ENCODE measurements at regions not wholly inside any gene's neighbourhood (a gene's known extent, or its start where the extent isn't known, plus 50 kb on each side); places are given as distances from the start of the nearest gene placed in this dataset.

DNA sequence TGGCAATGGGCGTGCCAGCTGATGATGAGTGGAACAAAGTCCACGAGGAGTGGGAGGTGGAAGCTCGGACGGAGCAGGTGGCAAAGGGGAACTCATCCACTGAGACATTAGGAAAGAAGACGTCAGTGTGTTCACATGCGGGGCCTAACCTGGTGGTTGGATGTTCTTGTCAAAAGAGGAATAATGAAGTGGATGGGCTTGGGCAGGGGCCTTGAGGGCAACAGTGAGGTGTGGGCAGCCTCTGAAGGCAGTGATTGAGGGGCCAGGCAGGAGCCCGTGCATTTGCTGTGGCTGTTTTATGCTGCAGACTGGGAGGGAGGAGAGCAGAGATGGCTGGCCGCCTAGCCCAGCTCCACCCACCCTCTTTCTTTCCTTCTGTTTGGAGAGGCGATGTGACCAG lies 74.5 kb downstream of the LRRC30 start:
- peaks cover 0 to 3% of the 10 kb centered on the region in 2 experiments; a peak in 1 of 4 replicates for H3K9me3 ChIP-seq (ENCODE audit: control insufficient read depth in 1 of 2, insufficient read depth in 1 of 2, low read depth in 1 of 2, low read length in 2 of 2)
- no peaks in the 10 kb centered on the region for H3K36me3 ChIP-seq (ENCODE audit: control insufficient read depth in 1 of 2, insufficient read depth in 2 of 2, low read length in 2 of 2)
- ChIA-PET CTCF (no interaction called here), RAD21 (ENCODE audit: low non-redundant PET in 1 of 2, low total read pairs in 2 of 2, uncharacterized antibody in 2 of 2, unreplicated experiment in 2 of 2) (no interaction called here), POLR2A (no interaction called here)
- H3K79me2 ChIP-seq (ENCODE audit: insufficient read depth, low read length), result no peaks in the 10 kb centered on the region
- TF ChIP-seq RAD21 (IDR thresholded peaks at IDR 0.05; ENCODE audit: low read depth), result no peak
- no peak for TF ChIP-seq CBX3 (IDR thresholded peaks at IDR 0.05; ENCODE audit: low read depth)
- TF ChIP-seq ELF1 (IDR thresholded peaks at IDR 0.05; ENCODE audit: borderline replicate concordance, low read depth), result no peak
- no peak for TF ChIP-seq EGR1 (IDR thresholded peaks at IDR 0.05; ENCODE audit: low read depth)
- TF ChIP-seq TCF7L2 (IDR thresholded peaks at IDR 0.05; ENCODE audit: borderline replicate concordance, extremely low read depth, insufficient read depth, insufficient read length), result no peak
- no peak for TF ChIP-seq POLR2A (IDR thresholded peaks at IDR 0.05; ENCODE audit: borderline replicate concordance, extremely low read depth, insufficient read depth, insufficient read length)
- H3K9me2 ChIP-seq (ENCODE audit: insufficient read depth), result no peaks in the 10 kb centered on the region
- no peak overlapping the region for H2AFZ ChIP-seq (ENCODE audit: low read depth, low read length, poor library complexity, severe bottlenecking)
- no TSS peak for BruUV-seq (replicated peaks)
- H3K27me3 ChIP-seq (ENCODE audit: insufficient read depth, low read length), result no peaks in the 10 kb centered on the region
- ATAC-seq (no peak), DNase-seq (ENCODE audit: low read depth, low spot score) (no peak)
- no peak overlapping the region for H3K27ac ChIP-seq (ENCODE audit: low read depth, low read length)
- no peaks in the 10 kb centered on the region for H4K20me1 ChIP-seq (ENCODE audit: insufficient read depth)
- H3K4me1 ChIP-seq (ENCODE audit: control insufficient read depth in 1 of 2, insufficient read depth in 2 of 2, low read length in 2 of 2), result no peaks in the 10 kb centered on the region; a peak in 1 of 4 replicates
- intact Hi-C loops (cut with micrococcal nuclease), result no loop called here
- no peak overlapping the region for H3K9ac ChIP-seq (ENCODE audit: low read length)
- no peak overlapping the region for H3K4me2 ChIP-seq (ENCODE audit: low read length)
- H3K4me3 ChIP-seq (replicated peaks in 1 of 2; ENCODE audit: low read depth in 1 of 2, low read length in 2 of 2), result no peak overlapping the region

DNA sequence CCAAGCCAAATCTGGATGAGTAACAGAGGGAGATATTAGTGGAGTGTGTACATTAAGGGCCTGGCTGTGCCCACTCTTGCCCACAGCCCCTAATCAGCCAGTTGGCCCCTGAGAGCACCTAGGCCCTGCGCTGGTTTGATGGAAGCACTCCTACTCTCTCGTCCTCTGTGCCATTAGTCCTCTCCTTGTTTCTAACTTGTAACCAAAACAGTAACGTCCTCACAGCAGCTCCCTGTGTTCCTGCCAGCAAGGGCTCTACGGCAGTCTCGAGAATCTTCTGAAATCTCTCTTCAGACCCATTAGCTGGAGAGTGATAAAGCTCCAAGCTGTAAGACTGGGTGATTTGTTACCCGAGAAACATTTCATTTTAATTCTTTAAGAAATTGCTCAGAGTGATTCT lies 76.1 kb downstream of the LRRC30 start:
- Histone ChIP-seq H3K9me3 (ENCODE audit: control insufficient read depth in 1 of 2, insufficient read depth in 1 of 2, low read depth in 1 of 2, low read length in 2 of 2) (no peaks in the 10 kb centered on the region; a peak in 1 of 4 replicates), H3K27me3 (ENCODE audit: insufficient read depth, low read length) (no peaks in the 10 kb centered on the region), H3K4me1 (ENCODE audit: control insufficient read depth in 1 of 2, insufficient read depth in 2 of 2, low read length in 2 of 2) (no peaks in the 10 kb centered on the region), H3K9me2 (ENCODE audit: insufficient read depth) (no peaks in the 10 kb centered on the region), H3K79me2 (ENCODE audit: insufficient read depth, low read length) (no peaks in the 10 kb centered on the region), H3K4me2 (ENCODE audit: low read length) (no peak overlapping the region), H4K20me1 (ENCODE audit: insufficient read depth) (no peaks in the 10 kb centered on the region), H3K36me3 (ENCODE audit: control insufficient read depth in 1 of 2, insufficient read depth in 2 of 2, low read length in 2 of 2) (no peaks in the 10 kb centered on the region), H2AFZ (ENCODE audit: low read depth, low read length, poor library complexity, severe bottlenecking) (no peak overlapping the region), H3K27ac (ENCODE audit: low read depth, low read length) (no peak overlapping the region), H3K4me3 (replicated peaks in 1 of 2; ENCODE audit: low read depth in 1 of 2, low read length in 2 of 2) (no peak overlapping the region), H3K9ac (ENCODE audit: low read length) (no peak overlapping the region)
- intact Hi-C loops (cut with micrococcal nuclease), result no loop called here
- ATAC-seq (no peak), DNase-seq (ENCODE audit: low read depth, low spot score) (no peak)
- ChIA-PET CTCF (no interaction called here), POLR2A (no interaction called here), RAD21 (ENCODE audit: low non-redundant PET in 1 of 2, low total read pairs in 2 of 2, uncharacterized antibody in 2 of 2, unreplicated experiment in 2 of 2) (no interaction called here)
- no TSS peak for BruUV-seq (replicated peaks)
- TF ChIP-seq POLR2AphosphoS5 (IDR thresholded peaks at IDR 0.05; ENCODE audit: low read depth, low read length) (no peak), ZNF274 (IDR thresholded peaks at IDR 0.05; ENCODE audit: low read depth, low read length) (no peak), EZH2phosphoT487 (IDR thresholded peaks at IDR 0.05; ENCODE audit: borderline replicate concordance) (no peak), FOSL1 (IDR thresholded peaks at IDR 0.05; ENCODE audit: low read depth) (no peak), EGR1 (IDR thresholded peaks at IDR 0.05; ENCODE audit: low read depth) (no peak), SP1 (IDR thresholded peaks at IDR 0.05; ENCODE audit: low read depth) (no peak), EZH2 (IDR thresholded peaks at IDR 0.05) (no peak), POLR2A (IDR thresholded peaks at IDR 0.05; ENCODE audit: borderline replicate concordance, extremely low read depth, insufficient read depth, insufficient read length) (no peak), ELF1 (IDR thresholded peaks at IDR 0.05; ENCODE audit: borderline replicate concordance, low read depth) (no peak), CBX3 (IDR thresholded peaks at IDR 0.05; ENCODE audit: low read depth) (no peak), JUND (IDR thresholded peaks at IDR 0.05) (no peak), YY1 (IDR thresholded peaks at IDR 0.05; ENCODE audit: extremely low read depth, insufficient replicate concordance, low read depth, low read length) (no peak)
- TF ChIP-seq, protein P1, sequence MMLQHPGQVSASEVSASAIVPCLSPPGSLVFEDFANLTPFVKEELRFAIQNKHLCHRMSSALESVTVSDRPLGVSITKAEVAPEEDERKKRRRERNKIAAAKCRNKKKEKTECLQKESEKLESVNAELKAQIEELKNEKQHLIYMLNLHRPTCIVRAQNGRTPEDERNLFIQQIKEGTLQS (IDR thresholded peaks at IDR 0.05), result no peak
- TF ChIP-seq, protein P2, sequence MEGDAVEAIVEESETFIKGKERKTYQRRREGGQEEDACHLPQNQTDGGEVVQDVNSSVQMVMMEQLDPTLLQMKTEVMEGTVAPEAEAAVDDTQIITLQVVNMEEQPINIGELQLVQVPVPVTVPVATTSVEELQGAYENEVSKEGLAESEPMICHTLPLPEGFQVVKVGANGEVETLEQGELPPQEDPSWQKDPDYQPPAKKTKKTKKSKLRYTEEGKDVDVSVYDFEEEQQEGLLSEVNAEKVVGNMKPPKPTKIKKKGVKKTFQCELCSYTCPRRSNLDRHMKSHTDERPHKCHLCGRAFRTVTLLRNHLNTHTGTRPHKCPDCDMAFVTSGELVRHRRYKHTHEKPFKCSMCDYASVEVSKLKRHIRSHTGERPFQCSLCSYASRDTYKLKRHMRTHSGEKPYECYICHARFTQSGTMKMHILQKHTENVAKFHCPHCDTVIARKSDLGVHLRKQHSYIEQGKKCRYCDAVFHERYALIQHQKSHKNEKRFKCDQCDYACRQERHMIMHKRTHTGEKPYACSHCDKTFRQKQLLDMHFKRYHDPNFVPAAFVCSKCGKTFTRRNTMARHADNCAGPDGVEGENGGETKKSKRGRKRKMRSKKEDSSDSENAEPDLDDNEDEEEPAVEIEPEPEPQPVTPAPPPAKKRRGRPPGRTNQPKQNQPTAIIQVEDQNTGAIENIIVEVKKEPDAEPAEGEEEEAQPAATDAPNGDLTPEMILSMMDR (IDR thresholded peaks at IDR 0.05 in 2 of 3, conservative IDR thresholded peaks at IDR 0.05 in 1 of 3; ENCODE audit: borderline replicate concordance in 1 of 3, insufficient read depth in 1 of 3, low read depth in 2 of 3, low read length in 2 of 3), result no peak
- TF ChIP-seq, protein P3, sequence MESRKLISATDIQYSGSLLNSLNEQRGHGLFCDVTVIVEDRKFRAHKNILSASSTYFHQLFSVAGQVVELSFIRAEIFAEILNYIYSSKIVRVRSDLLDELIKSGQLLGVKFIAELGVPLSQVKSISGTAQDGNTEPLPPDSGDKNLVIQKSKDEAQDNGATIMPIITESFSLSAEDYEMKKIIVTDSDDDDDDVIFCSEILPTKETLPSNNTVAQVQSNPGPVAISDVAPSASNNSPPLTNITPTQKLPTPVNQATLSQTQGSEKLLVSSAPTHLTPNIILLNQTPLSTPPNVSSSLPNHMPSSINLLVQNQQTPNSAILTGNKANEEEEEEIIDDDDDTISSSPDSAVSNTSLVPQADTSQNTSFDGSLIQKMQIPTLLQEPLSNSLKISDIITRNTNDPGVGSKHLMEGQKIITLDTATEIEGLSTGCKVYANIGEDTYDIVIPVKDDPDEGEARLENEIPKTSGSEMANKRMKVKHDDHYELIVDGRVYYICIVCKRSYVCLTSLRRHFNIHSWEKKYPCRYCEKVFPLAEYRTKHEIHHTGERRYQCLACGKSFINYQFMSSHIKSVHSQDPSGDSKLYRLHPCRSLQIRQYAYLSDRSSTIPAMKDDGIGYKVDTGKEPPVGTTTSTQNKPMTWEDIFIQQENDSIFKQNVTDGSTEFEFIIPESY (IDR thresholded peaks at IDR 0.05; ENCODE audit: extremely low read depth, insufficient replicate concordance, low read length), result no peak
- TF ChIP-seq, protein P4, sequence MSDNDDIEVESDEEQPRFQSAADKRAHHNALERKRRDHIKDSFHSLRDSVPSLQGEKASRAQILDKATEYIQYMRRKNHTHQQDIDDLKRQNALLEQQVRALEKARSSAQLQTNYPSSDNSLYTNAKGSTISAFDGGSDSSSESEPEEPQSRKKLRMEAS (IDR thresholded peaks at IDR 0.05), result no peak

Measured in HCT116 (cell line).